H1 (cell line): ENCODE measurements at regions not wholly inside any gene's neighbourhood (a gene's known extent, or its start where the extent isn't known, plus 50 kb on each side); places are given as distances from the start of the nearest gene placed in this dataset.

Source experiments
- CTCF ChIA-PET: fragments of 300-600 bp; sonication (Branson Sonifier 250); formaldehyde crosslinking; loops from one replicate; lab custom pipeline; 2021; ENCODE audit not compliant: partially characterized antibody; lab: Charles Lee
- POLR2A ChIA-PET: fragments of 300-600 bp; sonication (Branson Sonifier 250); formaldehyde crosslinking; loops from one replicate; lab custom pipeline; 2021; ENCODE audit warnings: inconsistent platforms; ENCODE audit not compliant: partially characterized antibody; lab: Charles Lee
- DNase-seq, 2 experiments: peaks; one replicate each; pipeline versions ENCODE4 v3.0.0 to v3.0.0-alpha.2; 2010 to 2022; ENCODE audit warnings: low spot score in 2 of 2, low read depth in 1 of 2, mixed read lengths in 1 of 2
- FAIRE-seq: peaks from 2 replicates; lab custom pipeline; 2011; peaks lifted over from hg19 to GRCh38; lab: Jason Lieb, UNC
- H2AFZ ChIP-seq: 2 replicates; pipeline ENCODE4 v1.8.1; 2012; ENCODE audit warnings: low read length, inconsistent platforms
- H2AK5ac ChIP-seq: 2 replicates; pipeline ENCODE4 v1.6.1; 2013; ENCODE audit warnings: low read depth, low read length
- H2BK120ac ChIP-seq: replicated peaks from 2 replicates; pipeline ENCODE3; 2013; ENCODE audit warnings: low read depth, low read length, inconsistent platforms
- H2BK12ac ChIP-seq: 2 replicates; pipeline ENCODE4 v1.6.1; 2013; ENCODE audit warnings: low read depth, low read length
- H2BK15ac ChIP-seq: 2 replicates; pipeline ENCODE4 v1.6.1; 2013; ENCODE audit warnings: low read length
- H2BK20ac ChIP-seq: 2 replicates; pipeline ENCODE4 v1.6.1; 2013; ENCODE audit warnings: low read length
- H2BK5ac ChIP-seq: 2 replicates; pipeline ENCODE4 v1.6.1; 2013; ENCODE audit warnings: low read depth, low read length
- H3K14ac ChIP-seq: 2 replicates; pipeline ENCODE4 v1.6.1; 2013; ENCODE audit warnings: inconsistent platforms; ENCODE audit not compliant: insufficient read length
- H3K18ac ChIP-seq: 2 replicates; pipeline ENCODE4 v1.6.1; 2013; ENCODE audit warnings: low read length; ENCODE audit errors: extremely low read depth
- H3K23ac ChIP-seq: 2 replicates; pipeline ENCODE4 v1.6.1; 2013; ENCODE audit warnings: inconsistent platforms; ENCODE audit not compliant: insufficient read length
- H3K23me2 ChIP-seq: 2 replicates; pipeline ENCODE4 v1.6.1; 2013; ENCODE audit warnings: low read depth, low read length
- H3K27ac ChIP-seq: 2 replicates; pipeline ENCODE4 v1.6.1; 2011; ENCODE audit warnings: low read depth, low read length, inconsistent platforms
- H3K27me3 ChIP-seq, 4 experiments: replicated peaks in 1 of 4; 1 replicate in 1 of 4; 2 replicates in 3 of 4; pipeline versions ENCODE4 v1.6.1 to v1.8.1; 2011 to 2013; ENCODE audit warnings: low read length in 3 of 4, mild to moderate bottlenecking in 3 of 4, inconsistent platforms in 2 of 4, mixed read lengths in 2 of 4, moderate library complexity in 1 of 4; ENCODE audit not compliant: control insufficient read depth in 3 of 4, insufficient read depth in 3 of 4; ENCODE audit errors: extremely low read depth in 1 of 4
- H3K36me3 ChIP-seq, 4 experiments: 2 replicates each; pipeline versions ENCODE4 v1.6.1 to v1.8.1; 2011 to 2013; ENCODE audit warnings: mild to moderate bottlenecking in 4 of 4, low read length in 3 of 4, moderate library complexity in 2 of 4, control low read depth in 1 of 4, inconsistent platforms in 1 of 4; ENCODE audit not compliant: insufficient read depth in 4 of 4, control insufficient read depth in 2 of 4
- H3K4ac ChIP-seq: replicated peaks from 2 replicates; pipeline ENCODE3; 2013; ENCODE audit warnings: low read length, low read depth, mixed read lengths, inconsistent platforms; ENCODE audit not compliant: insufficient read length
- H3K4me1 ChIP-seq, 4 experiments: replicated peaks in 1 of 4; 1 replicate in 1 of 4; 2 replicates in 3 of 4; pipeline versions ENCODE4 v1.6.1 to v1.8.1; 2011 to 2013; ENCODE audit warnings: low read length in 3 of 4, inconsistent platforms in 2 of 4, mixed read lengths in 1 of 4; ENCODE audit not compliant: insufficient read depth in 4 of 4, control insufficient read depth in 3 of 4
- H3K4me2 ChIP-seq, 2 experiments: 2 replicates each; pipeline versions ENCODE4 v1.6.1 to v1.8.1; 2011 to 2013; ENCODE audit warnings: low read depth in 2 of 2, low read length in 2 of 2, control low read depth in 1 of 2, inconsistent platforms in 1 of 2, mild to moderate bottlenecking in 1 of 2; ENCODE audit not compliant: insufficient read depth in 1 of 2
- H3K4me3 ChIP-seq, 4 experiments: fragments of 200-600, 300-600 bp in 1 of 4; sonication (generic), shearing (Covaris generic), sonication (Bioruptor Twin) in 1 of 4; 2 replicates each; pipeline versions ENCODE4 v1.5.1 to v1.8.1; 2011 to 2016; ENCODE audit warnings: low read length in 4 of 4, low read depth in 3 of 4, control low read depth in 2 of 4, inconsistent platforms in 2 of 4, mild to moderate bottlenecking in 2 of 4, mixed read lengths in 1 of 4, moderate library complexity in 1 of 4; ENCODE audit not compliant: insufficient read depth in 2 of 4; ENCODE audit errors: extremely low read depth in 1 of 4
- H3K56ac ChIP-seq: replicated peaks from 2 replicates; pipeline ENCODE3; 2013; ENCODE audit warnings: low read depth, mild to moderate bottlenecking, mixed read lengths, low read length, inconsistent platforms; ENCODE audit not compliant: insufficient read length
- H3K79me1 ChIP-seq: 2 replicates; pipeline ENCODE4 v1.6.1; 2013; ENCODE audit warnings: low read depth, low read length, control low read depth
- H3K79me2 ChIP-seq, 2 experiments: 2 replicates each; pipeline versions ENCODE4 v1.6.1 to v1.8.1; 2012 to 2013; ENCODE audit warnings: low read length in 2 of 2, mild to moderate bottlenecking in 2 of 2, inconsistent platforms in 1 of 2; ENCODE audit not compliant: insufficient read depth in 2 of 2, control insufficient read depth in 1 of 2
- H3K9ac ChIP-seq, 4 experiments: replicated peaks in 1 of 4; 1 replicate in 1 of 4; 2 replicates in 3 of 4; pipeline versions ENCODE4 v1.6.1 to v1.8.1; 2011 to 2013; ENCODE audit warnings: low read depth in 3 of 4, low read length in 3 of 4, control low read depth in 2 of 4, mild to moderate bottlenecking in 2 of 4, moderate library complexity in 2 of 4, inconsistent platforms in 1 of 4; ENCODE audit errors: extremely low read depth in 1 of 4
- H3K9me3 ChIP-seq, 2 experiments: 2 replicates each; pipeline versions ENCODE4 v1.6.1 to v1.8.1; 2012 to 2013; ENCODE audit warnings: mild to moderate bottlenecking in 2 of 2, moderate library complexity in 2 of 2, control low read depth in 1 of 2, inconsistent platforms in 1 of 2, low read depth in 1 of 2, low read length in 1 of 2, mixed read lengths in 1 of 2; ENCODE audit not compliant: insufficient read depth in 2 of 2
- H4K20me1 ChIP-seq, 2 experiments: replicated peaks in 1 of 2; 2 replicates each; pipeline versions ENCODE3 to v1.8.1; 2011 to 2013; ENCODE audit warnings: inconsistent platforms in 2 of 2, low read length in 2 of 2, mild to moderate bottlenecking in 1 of 2; ENCODE audit not compliant: insufficient read depth in 2 of 2, control insufficient read depth in 1 of 2
- H4K5ac ChIP-seq: 2 replicates; pipeline ENCODE4 v1.6.1; 2013; ENCODE audit warnings: low read length, low read depth, mixed read lengths, inconsistent platforms; ENCODE audit not compliant: insufficient read length
- H4K8ac ChIP-seq: 2 replicates; pipeline ENCODE4 v1.8.0; 2013; ENCODE audit warnings: mild to moderate bottlenecking, moderate library complexity, low read length, inconsistent platforms; ENCODE audit not compliant: insufficient read depth; ENCODE audit errors: extremely low read depth
- H4K91ac ChIP-seq: replicated peaks from 2 replicates; pipeline ENCODE3; 2013; ENCODE audit warnings: low read length, mixed read lengths, inconsistent platforms; ENCODE audit not compliant: insufficient read length
- BACH1 ChIP-seq: IDR thresholded peaks from 2 replicates; pipeline ENCODE4 v1.6.1; 2012; ENCODE audit warnings: low read length, improper control_type of control experiment
- BCL11A ChIP-seq, 2 experiments: IDR thresholded peaks; one replicate each; pipeline ENCODE4 v1.6.1; 2011; ENCODE audit warnings: low read depth in 2 of 2, low read length in 2 of 2, mild to moderate bottlenecking in 2 of 2
- CBX8 ChIP-seq: fragments of 300-800, 300-1000 bp; sonication (generic); IDR thresholded peaks from 2 replicates; pipeline ENCODE4 v1.7.1; 2016; ENCODE audit warnings: low read depth, low read length, borderline replicate concordance
- EGR1 ChIP-seq: IDR thresholded peaks from 2 replicates; pipeline ENCODE4 v1.6.1; 2011; ENCODE audit warnings: low read depth, low read length, borderline replicate concordance
- HDAC2 ChIP-seq, 2 experiments: fragments of 300-600 bp in 1 of 2; sonication (generic) in 1 of 2; IDR thresholded peaks; 2 replicates each; pipeline ENCODE4 v1.6.1; 2011 to 2012; ENCODE audit warnings: low read depth in 2 of 2, low read length in 2 of 2, mild to moderate bottlenecking in 2 of 2, moderate library complexity in 2 of 2, borderline replicate concordance in 1 of 2, inconsistent platforms in 1 of 2
- NANOG ChIP-seq: IDR thresholded peaks from 2 replicates; pipeline ENCODE4 v1.6.1; 2011; ENCODE audit warnings: low read length, low read depth, mild to moderate bottlenecking, inconsistent platforms; ENCODE audit not compliant: insufficient read depth, poor library complexity, severe bottlenecking
- SIX5 ChIP-seq: IDR thresholded peaks from 2 replicates; pipeline ENCODE4 v1.6.1; 2011; ENCODE audit warnings: mild to moderate bottlenecking, low read depth, low read length
- TEAD4 ChIP-seq: IDR thresholded peaks from 2 replicates; pipeline ENCODE4 v1.6.1; 2012; ENCODE audit warnings: low read depth, low read length, inconsistent platforms, mixed read lengths
- WGBS, 2 experiments: shearing (Covaris generic) in 1 of 2; methylation state at CpG; one replicate each; pipeline versions ENCODE4 v1.1.6 to v1.1.7; 2013 to 2015; ENCODE audit warnings: low lambda C conversion rate in 2 of 2, mixed read lengths in 2 of 2, inconsistent platforms in 1 of 2, low coverage in 1 of 2, missing lambda C conversion rate in 1 of 2; ENCODE audit not compliant: insufficient replicate concordance in 2 of 2, insufficient coverage in 1 of 2, insufficient read length in 1 of 2; ENCODE audit errors: extremely low coverage in 1 of 2, missing lambda C conversion rate in 1 of 2; 5-methylcytosine and 5-hydroxymethylcytosine counted together
- TF ChIP-seq, protein P1 (sequence below): IDR thresholded peaks from 2 replicates; pipeline ENCODE4 v1.6.1; 2012; ENCODE audit warnings: inconsistent platforms

GRCh38 chr12:28034271-28034670, 61.7 kb upstream of the PTHLH start:
- Histone ChIP-seq H3K79me2 (no peaks in the 10 kb centered on the region), H3K4me3 (no peak overlapping the region), H3K18ac (no peak overlapping the region), H3K14ac (no peak overlapping the region), H3K36me3 (no peaks in the 10 kb centered on the region), H4K5ac (no peak overlapping the region), H3K4me1 (peaks cover 0 to 2% (median 0%) of the 10 kb centered on the region in 4 experiments; a peak in 1 of 7 replicates), H3K23ac (no peak overlapping the region), H4K91ac (no peak overlapping the region), H3K9ac (no peak overlapping the region), H3K23me2 (no peaks in the 10 kb centered on the region), H2BK5ac (no peak overlapping the region), H3K9me3 (no peaks in the 10 kb centered on the region), H2BK20ac (no peak overlapping the region), H2AK5ac (no peak overlapping the region), H3K27me3 (no peaks in the 10 kb centered on the region), H3K4ac (no peak overlapping the region), H3K56ac (no peak overlapping the region), H3K4me2 (no peak overlapping the region), H3K79me1 (no peaks in the 10 kb centered on the region), H4K8ac (no peak overlapping the region), H2BK120ac (no peak overlapping the region), H2BK15ac (no peak overlapping the region), H4K20me1 (no peaks in the 10 kb centered on the region), H2BK12ac (no peak overlapping the region), H2AFZ (no peak overlapping the region), H3K27ac (no peak overlapping the region)
- POLR2A ChIA-PET = no interaction called here
- WGBS, 2 experiments = 93% methylated on average over 1 of the region's 1 CpG; no CpG with 5 or more reads in 1 of the 2 experiments
- FAIRE-seq (no peak), DNase-seq (no peak)
- TF ChIP-seq, protein P1, sequence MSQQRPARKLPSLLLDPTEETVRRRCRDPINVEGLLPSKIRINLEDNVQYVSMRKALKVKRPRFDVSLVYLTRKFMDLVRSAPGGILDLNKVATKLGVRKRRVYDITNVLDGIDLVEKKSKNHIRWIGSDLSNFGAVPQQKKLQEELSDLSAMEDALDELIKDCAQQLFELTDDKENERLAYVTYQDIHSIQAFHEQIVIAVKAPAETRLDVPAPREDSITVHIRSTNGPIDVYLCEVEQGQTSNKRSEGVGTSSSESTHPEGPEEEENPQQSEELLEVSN = no peak
- TF ChIP-seq BCL11A (IDR thresholded peaks at IDR 0.05; ENCODE audit: low read depth in 2 of 2, low read length in 2 of 2) (no peak), BACH1 (no peak), NANOG (no peak), EGR1 (no peak), HDAC2 (IDR thresholded peaks at IDR 0.05; ENCODE audit: borderline replicate concordance in 1 of 2, low read depth in 2 of 2, low read length in 2 of 2) (no peak), CBX8 (no peak), SIX5 (no peak), TEAD4 (no peak)
- CTCF ChIA-PET = interaction anchor here (1.6 kb wide), 1 partner anchor 65 kb away, joined by 3 read pairs; no protein-coding TSS in a partner anchor
